ENCODE measurements at regions not wholly inside any gene's neighbourhood (a gene's known extent, or its start where the extent isn't known, plus 50 kb on each side); places are given as distances from the start of the nearest gene placed in this dataset.

- FAIRE-seq = no peak
- no peak for DNase-seq (ENCODE audit: insufficient read length, low spot score)
Observed at GRCh38 chr12:103178366-103179080, 221.0 kb downstream of the ASCL1 start.

GRCh38 chr12:103181366-103182152 is 224.1 kb downstream of the ASCL1 start:
- DNase-seq (ENCODE audit: insufficient read length, low spot score) (no peak), FAIRE-seq (no peak)

GRCh38 chr12:103182299-103182698 is 224.8 kb downstream of the ASCL1 start:
- DNase-seq (ENCODE audit: insufficient read length, low spot score) (no peak), FAIRE-seq (no peak)

GRCh38 chr12:103196467-103196866 is 239.0 kb downstream of the ASCL1 start:
- DNase-seq (ENCODE audit: insufficient read length, low spot score) = no peak
- FAIRE-seq = no peak

- DNase-seq (ENCODE audit: insufficient read length, low spot score) = no peak
- no peak for FAIRE-seq
Observed at GRCh38 chr12:103197725-103198388, 240.4 kb downstream of the ASCL1 start.

GRCh38 chr12:103198499-103198898 is 241.0 kb downstream of the ASCL1 start:
- FAIRE-seq = no peak
- DNase-seq (ENCODE audit: insufficient read length, low spot score) = no peak

- FAIRE-seq (no peak), DNase-seq (ENCODE audit: insufficient read length, low spot score) (no peak)
Observed at GRCh38 chr12:103205906-103206305, 248.4 kb downstream of the ASCL1 start.

- no peak for DNase-seq (ENCODE audit: insufficient read length, low spot score)
- FAIRE-seq = no peak
Observed at GRCh38 chr12:103207936-103208335, 250.5 kb downstream of the ASCL1 start.

- no peak for FAIRE-seq
- no peak for DNase-seq (ENCODE audit: insufficient read length, low spot score)
Observed at GRCh38 chr12:103241184-103241583, 254.6 kb downstream of the C12orf42 start.

GRCh38 chr12:103244596-103244995 is 251.2 kb downstream of the C12orf42 start:
- no peak for FAIRE-seq
- no peak for DNase-seq (ENCODE audit: insufficient read length, low spot score)

- no peak for FAIRE-seq
- DNase-seq (ENCODE audit: insufficient read length, low spot score) = no peak
Observed at GRCh38 chr12:103247531-103247930, 248.2 kb downstream of the C12orf42 start.

- DNase-seq (ENCODE audit: insufficient read length, low spot score) (no peak), FAIRE-seq (no peak)
Observed at GRCh38 chr12:103249607-103250006, 246.2 kb downstream of the C12orf42 start.

- FAIRE-seq (no peak), DNase-seq (ENCODE audit: insufficient read length, low spot score) (no peak)
Observed at GRCh38 chr12:103250487-103250886, 245.3 kb downstream of the C12orf42 start.

Data from HTR-8/SVneo (cell line).